Stimulated activated naive CD8-positive, alpha-beta T cell treated with anti-CD3 and anti-CD28 coated beads, Interleukin-15, amount 100 ng/mL, for 72 hours (primary cell): ENCODE measurements at regions not wholly inside any gene's neighbourhood (a gene's known extent, or its start where the extent isn't known, plus 50 kb on each side); places are given as distances from the start of the nearest gene placed in this dataset.
A peak's percentile ranks its signal among the peaks of the same experiment; 100 is the strongest.

Experiments used
- ATAC-seq: fragments of 150-1000 bp; cut with Tn5 transposase; 2 replicates; pipeline ENCODE4 v1.10.0; 2021; ENCODE audit warnings: mild to moderate bottlenecking, moderate library complexity
- DNase-seq, 2 donors: peaks; one replicate each; pipeline ENCODE4 v3.0.0; 2021 to 2022
- H3K27ac Mint-ChIP-seq, 2 donors: one replicate each; pipeline ENCODE4 v1.8.0; 2022; ENCODE audit warnings: mild to moderate bottlenecking in 2 of 2, mixed read lengths in 2 of 2, moderate library complexity in 2 of 2
- H3K27me3 Mint-ChIP-seq: one replicate; pipeline ENCODE4 v1.8.0; 2022; ENCODE audit warnings: mixed read lengths
- H3K4me1 Mint-ChIP-seq: one replicate; pipeline ENCODE4 v1.8.0; 2022; ENCODE audit warnings: mild to moderate bottlenecking, mixed read lengths
- H3K4me3 Mint-ChIP-seq, 2 donors: one replicate each; pipeline ENCODE4 v1.8.0; 2022; ENCODE audit warnings: mild to moderate bottlenecking in 2 of 2, mixed read lengths in 2 of 2, moderate library complexity in 1 of 2
- H3K9me3 Mint-ChIP-seq, 2 donors: one replicate each; pipeline ENCODE4 v1.8.0; 2022; ENCODE audit warnings: mixed read lengths in 2 of 2

DNA sequence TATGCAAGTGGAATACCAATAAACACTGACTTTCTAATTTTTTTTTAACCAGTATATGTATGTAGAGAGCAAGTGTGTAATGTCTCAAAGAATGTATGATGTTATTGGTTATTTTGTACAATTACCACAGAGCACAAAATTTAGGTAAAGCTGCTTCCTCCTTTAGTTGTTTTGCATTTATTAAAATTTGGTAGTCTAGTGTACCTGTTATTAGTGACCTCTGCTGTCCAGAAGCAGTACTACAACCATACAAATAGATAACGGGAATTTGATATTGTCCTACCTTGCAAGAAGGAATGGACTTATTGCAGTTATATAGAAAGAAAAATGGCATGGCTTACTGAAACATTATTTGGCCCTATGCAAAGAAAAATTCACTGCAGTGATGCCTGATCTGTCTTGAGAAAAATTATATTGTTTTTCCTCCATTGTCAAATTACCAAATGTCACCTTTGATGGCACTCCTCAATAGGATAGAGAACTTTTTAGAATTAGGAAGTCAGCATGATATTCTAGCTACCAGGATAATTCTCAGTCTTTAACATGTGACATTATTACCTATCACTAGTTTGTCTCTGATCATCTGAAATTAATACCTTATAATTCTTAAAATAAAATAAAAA, 153.9 kb upstream of the RMST start:
- no peaks in the 10 kb centered on the region for H3K4me1 Mint-ChIP-seq
- H3K9me3 Mint-ChIP-seq: no peaks in the 10 kb centered on the region
- no peak for ATAC-seq
- H3K27ac Mint-ChIP-seq: peak overlapping the region in 1 of 2 donors; percentile 37
- no peak overlapping the region for H3K4me3 Mint-ChIP-seq
- H3K27me3 Mint-ChIP-seq: peaks cover 16% of the 10 kb centered on the region
- peak in 1 of 2 donors; percentile 17 for DNase-seq

- Mint-ChIP-seq H3K4me3 (no peak overlapping the region), H3K27me3 (peaks cover 16% of the 10 kb centered on the region), H3K27ac (no peak overlapping the region), H3K9me3 (no peaks in the 10 kb centered on the region), H3K4me1 (no peaks in the 10 kb centered on the region)
- DNase-seq (no peak), ATAC-seq (no peak)
These were observed 152.7 kb upstream of the RMST start for GRCh38 chr12:97309921-97310320.

DNA sequence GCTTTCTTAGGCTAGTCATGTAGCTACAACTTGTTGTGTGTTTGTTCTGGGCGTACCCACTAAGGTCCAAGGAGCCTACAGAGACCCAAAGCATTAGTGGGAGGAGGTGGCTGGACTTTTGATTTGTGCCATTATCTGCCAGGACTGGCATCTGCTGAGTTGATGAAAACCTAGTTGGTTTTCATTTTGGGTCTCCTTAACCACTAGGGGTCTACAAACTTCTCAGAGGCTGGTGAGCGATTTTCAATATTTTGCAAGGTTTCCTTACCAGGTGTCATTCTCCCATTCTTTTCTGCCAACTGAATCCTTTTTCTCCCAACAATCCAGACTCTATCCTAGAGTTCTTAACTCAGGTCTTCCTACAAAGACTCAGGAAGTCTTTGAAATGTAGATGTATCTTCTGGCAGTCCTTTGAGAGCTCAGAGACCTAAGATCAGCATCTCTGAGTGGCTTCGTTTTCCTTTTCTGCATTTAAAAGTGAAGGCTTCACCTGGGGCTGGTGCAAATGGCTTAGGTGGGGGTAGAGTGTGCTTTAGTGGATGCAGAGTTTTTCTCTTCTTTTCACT, 150.0 kb upstream of the RMST start:
- Mint-ChIP-seq H3K27me3 (peaks cover 8% of the 10 kb centered on the region), H3K27ac (no peak overlapping the region), H3K4me1 (no peaks in the 10 kb centered on the region), H3K4me3 (no peak overlapping the region), H3K9me3 (no peaks in the 10 kb centered on the region)
- ATAC-seq (no peak), DNase-seq (no peak)

GRCh38 chr12:97313471-97314190, 149.0 kb upstream of the RMST start:
- DNase-seq: no peak
- Mint-ChIP-seq H3K4me1 (no peaks in the 10 kb centered on the region), H3K27me3 (peaks cover 8% of the 10 kb centered on the region), H3K4me3 (no peak overlapping the region), H3K9me3 (no peaks in the 10 kb centered on the region), H3K27ac (peak overlapping the region in 1 of 2 donors; percentile 10)
- ATAC-seq: no peak

GRCh38 chr12:97316321-97316720, 146.3 kb upstream of the RMST start:
- Mint-ChIP-seq H3K27ac (no peak overlapping the region), H3K27me3 (peaks cover 3% of the 10 kb centered on the region), H3K4me1 (no peaks in the 10 kb centered on the region), H3K4me3 (no peak overlapping the region), H3K9me3 (no peaks in the 10 kb centered on the region)
- ATAC-seq (no peak), DNase-seq (no peak)

DNA sequence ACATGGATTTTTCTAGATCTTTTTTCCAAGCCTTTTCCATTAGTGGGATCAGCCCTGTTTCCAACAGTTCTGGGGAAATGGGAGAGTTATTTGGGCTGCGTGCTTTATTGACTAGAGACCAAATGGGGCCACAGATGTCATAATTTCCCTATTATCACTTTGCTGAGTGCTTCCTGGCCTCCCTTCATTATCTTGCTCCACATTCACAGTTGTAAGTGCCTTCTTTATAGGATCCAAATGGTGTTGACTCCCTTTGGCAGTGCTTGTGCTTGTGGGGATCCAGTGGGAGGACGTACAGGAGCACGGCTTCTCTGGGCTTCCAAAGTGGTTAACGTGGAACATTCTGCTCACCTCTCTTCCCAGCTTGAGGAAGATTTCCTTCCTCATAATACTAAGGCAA, 141.0 kb upstream of the RMST start:
- no peak for DNase-seq
- no peaks in the 10 kb centered on the region for H3K9me3 Mint-ChIP-seq

GRCh38 chr12:97322388-97322787, 140.2 kb upstream of the RMST start:
- Mint-ChIP-seq H3K9me3 (no peaks in the 10 kb centered on the region), H3K27ac (no peak overlapping the region), H3K27me3 (peaks cover 28% of the 10 kb centered on the region), H3K4me1 (no peaks in the 10 kb centered on the region), H3K4me3 (no peak overlapping the region)
- DNase-seq: no peak
- ATAC-seq: no peak

More for the DNA sequence above, 141.0 kb upstream of the RMST start:
- no peak for ATAC-seq
- H3K4me1 Mint-ChIP-seq: no peaks in the 10 kb centered on the region
- H3K27ac Mint-ChIP-seq: no peak overlapping the region
- peaks cover 25% of the 10 kb centered on the region for H3K27me3 Mint-ChIP-seq
- H3K4me3 Mint-ChIP-seq: no peak overlapping the region

DNA sequence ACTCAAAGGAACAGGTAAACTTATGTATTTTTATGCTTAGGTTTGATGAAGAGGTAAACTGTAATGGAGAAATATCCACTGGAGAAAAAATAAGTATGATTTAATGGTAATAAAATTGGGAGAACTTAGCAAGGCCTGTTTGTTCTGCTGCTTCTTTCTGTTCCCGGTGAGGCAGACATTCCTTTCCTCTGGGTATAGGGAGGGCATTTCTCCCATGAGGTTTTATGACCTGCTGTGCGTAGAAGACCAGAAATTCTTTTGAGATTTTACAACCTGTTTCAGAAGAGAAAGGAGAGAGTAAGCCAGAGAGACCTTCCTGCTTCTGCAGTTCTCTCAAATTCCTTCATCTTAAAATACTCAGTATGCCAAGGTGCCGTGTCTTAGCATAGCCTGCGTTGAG, 139.4 kb upstream of the RMST start:
- H3K9me3 Mint-ChIP-seq: no peaks in the 10 kb centered on the region
- H3K27me3 Mint-ChIP-seq: peaks cover 30% of the 10 kb centered on the region
- DNase-seq (no peak), ATAC-seq (no peak)
- H3K27ac Mint-ChIP-seq: no peak overlapping the region
- no peak overlapping the region for H3K4me3 Mint-ChIP-seq
- H3K4me1 Mint-ChIP-seq: no peaks in the 10 kb centered on the region

GRCh38 chr12:97324471-97324870, 138.1 kb upstream of the RMST start:
- DNase-seq (no peak), ATAC-seq (no peak)
- Mint-ChIP-seq H3K9me3 (no peaks in the 10 kb centered on the region), H3K27ac (no peak overlapping the region), H3K4me3 (no peak overlapping the region), H3K27me3 (peaks cover 38% of the 10 kb centered on the region), H3K4me1 (no peaks in the 10 kb centered on the region)

DNA sequence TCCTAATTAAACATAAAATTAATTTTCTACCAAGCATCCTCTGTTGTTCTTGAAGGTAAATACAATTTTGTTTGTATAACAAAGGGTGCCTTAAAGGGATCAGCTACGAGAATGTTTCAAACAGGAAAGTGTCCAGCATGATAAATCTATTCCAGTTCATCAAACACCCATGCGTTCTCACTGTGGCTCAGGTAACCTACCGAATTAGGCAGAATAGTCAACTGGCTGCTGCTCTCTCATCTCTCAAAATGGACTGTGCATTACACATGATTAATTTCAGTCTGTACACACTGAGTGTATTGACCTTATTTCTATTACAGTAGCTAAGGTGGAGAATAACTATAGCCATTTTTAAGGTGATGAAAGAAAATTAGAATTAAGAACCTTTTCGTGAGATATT, 127.5 kb upstream of the RMST start:
- no peak for DNase-seq

GRCh38 chr12:97336900-97337751, 125.5 kb upstream of the RMST start:
- DNase-seq (no peak), ATAC-seq (peak; percentile 57)
- H3K4me3 Mint-ChIP-seq: no peak overlapping the region

More for the DNA sequence above, 127.5 kb upstream of the RMST start:
- ATAC-seq: no peak
- Mint-ChIP-seq H3K4me1 (no peaks in the 10 kb centered on the region), H3K27ac (no peak overlapping the region), H3K4me3 (no peak overlapping the region), H3K9me3 (no peaks in the 10 kb centered on the region), H3K27me3 (peaks cover 9% of the 10 kb centered on the region)

GRCh38 chr12:97342130-97342529, 120.5 kb upstream of the RMST start:
- DNase-seq: no peak
- Mint-ChIP-seq H3K27ac (no peak overlapping the region), H3K4me3 (no peak overlapping the region), H3K4me1 (no peaks in the 10 kb centered on the region), H3K9me3 (no peaks in the 10 kb centered on the region), H3K27me3 (peaks cover 9% of the 10 kb centered on the region)
- no peak for ATAC-seq

More at GRCh38 chr12:97336900-97337751, 125.5 kb upstream of the RMST start:
- H3K9me3 Mint-ChIP-seq: no peaks in the 10 kb centered on the region
- H3K27ac Mint-ChIP-seq: no peak overlapping the region
- no peaks in the 10 kb centered on the region for H3K4me1 Mint-ChIP-seq
- peaks cover 9% of the 10 kb centered on the region for H3K27me3 Mint-ChIP-seq

GRCh38 chr12:97347956-97348355, 114.6 kb upstream of the RMST start:
- no peak for DNase-seq
- no peaks in the 10 kb centered on the region for H3K4me1 Mint-ChIP-seq
- H3K9me3 Mint-ChIP-seq: peaks cover 8 to 10% of the 10 kb centered on the region in 2 donors
- no peaks in the 10 kb centered on the region for H3K27me3 Mint-ChIP-seq
- H3K27ac Mint-ChIP-seq: no peak overlapping the region
- ATAC-seq: no peak
- H3K4me3 Mint-ChIP-seq: no peak overlapping the region

- peaks cover 0 to 19% of the 10 kb centered on the region in 2 donors for H3K9me3 Mint-ChIP-seq
- no peak overlapping the region for H3K4me3 Mint-ChIP-seq
- no peak for DNase-seq
- no peak for ATAC-seq
- H3K4me1 Mint-ChIP-seq: no peaks in the 10 kb centered on the region
- H3K27me3 Mint-ChIP-seq: no peaks in the 10 kb centered on the region
- H3K27ac Mint-ChIP-seq: no peak overlapping the region
These were observed 104.2 kb upstream of the RMST start for GRCh38 chr12:97358361-97358760.

DNA sequence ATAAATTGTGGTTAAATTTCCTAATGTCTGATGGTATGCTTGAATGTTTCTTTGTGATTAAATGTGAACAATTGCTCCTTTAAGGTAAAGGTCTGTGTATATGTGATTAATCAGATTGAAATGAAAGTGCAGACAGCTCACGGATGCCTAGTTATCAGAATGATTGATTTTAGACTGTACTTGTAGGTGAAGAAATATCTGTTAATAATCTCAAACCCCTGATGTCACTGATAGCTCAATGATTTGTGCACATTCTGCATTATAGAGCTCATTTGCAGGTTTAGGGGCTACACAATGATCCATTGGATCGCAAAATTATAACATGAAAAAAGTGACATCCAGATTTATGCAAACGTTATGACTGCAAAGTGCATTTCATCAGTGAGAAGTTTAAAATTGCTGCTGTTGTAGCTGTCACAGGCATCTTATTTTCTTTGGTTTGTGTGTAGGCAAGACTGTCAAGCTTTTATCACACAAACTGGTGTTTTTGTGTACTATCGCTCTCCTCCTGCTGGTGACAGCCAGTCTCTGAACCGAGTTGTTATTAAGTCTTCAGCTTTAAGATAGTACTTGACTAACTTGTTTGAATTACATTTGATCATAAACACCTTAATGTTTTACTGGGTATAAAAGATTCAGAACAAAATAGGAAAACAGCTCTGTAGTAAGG, 103.4 kb upstream of the RMST start:
- DNase-seq (no peak), ATAC-seq (no peak)
- no peaks in the 10 kb centered on the region for H3K27me3 Mint-ChIP-seq
- H3K4me3 Mint-ChIP-seq: no peak overlapping the region
- H3K27ac Mint-ChIP-seq: no peak overlapping the region
- H3K4me1 Mint-ChIP-seq: no peaks in the 10 kb centered on the region
- peaks cover 0 to 15% of the 10 kb centered on the region in 2 donors for H3K9me3 Mint-ChIP-seq
